OCI-LY1 (cell line): ENCODE measurements at regions not wholly inside any gene's neighbourhood (a gene's known extent, or its start where the extent isn't known, plus 50 kb on each side); places are given as distances from the start of the nearest gene placed in this dataset.

ENCODE experiments used
- H2AFZ ChIP-seq: fragments of 200-600 bp; sonication (generic), shearing (Covaris generic); 2 replicates; pipeline ENCODE4 v1.6.0; 2014; ENCODE audit warnings: antibody characterized with exemption, mild to moderate bottlenecking, low read length
- H3F3A ChIP-seq: fragments of 200-600 bp; sonication (generic), shearing (Covaris generic); 2 replicates; pipeline ENCODE4 v1.6.0; 2014; ENCODE audit warnings: mild to moderate bottlenecking, antibody characterized with exemption, low read length, moderate library complexity; ENCODE audit not compliant: insufficient read depth
- H3K27ac ChIP-seq: fragments of 200-600 bp; sonication (generic); 2 replicates; pipeline ENCODE4 v1.5.1; 2014; ENCODE audit warnings: low read length, mixed run types, mild to moderate bottlenecking, low read depth; ENCODE audit not compliant: poor library complexity, severe bottlenecking
- H3K27me3 ChIP-seq: fragments of 200-600 bp; sonication (generic); 2 replicates; pipeline ENCODE4 v1.6.0; 2014; ENCODE audit warnings: antibody characterized with exemption, mild to moderate bottlenecking, low read length, moderate library complexity; ENCODE audit not compliant: insufficient read depth
- H3K36me3 ChIP-seq: fragments of 200-600 bp; sonication (generic); 2 replicates; pipeline ENCODE4 v1.6.1; 2014; ENCODE audit warnings: mild to moderate bottlenecking, antibody characterized with exemption, low read length, moderate library complexity, mixed read lengths; ENCODE audit not compliant: insufficient read depth
- H3K4me1 ChIP-seq: fragments of 200-600 bp; sonication (generic); 2 replicates; pipeline ENCODE4 v1.5.1; 2014; ENCODE audit warnings: mild to moderate bottlenecking, low read length, moderate library complexity; ENCODE audit not compliant: insufficient read depth, severe bottlenecking
- H3K4me2 ChIP-seq: fragments of 200-600 bp; sonication (generic), shearing (Covaris generic); 2 replicates; pipeline ENCODE4 v1.6.1; 2014; ENCODE audit warnings: low read length
- H3K4me3 ChIP-seq: fragments of 200-600 bp; sonication (generic); 2 replicates; pipeline ENCODE4 v1.5.1; 2014; ENCODE audit warnings: low read length, low read depth, mild to moderate bottlenecking, mixed read lengths; ENCODE audit not compliant: poor library complexity, severe bottlenecking
- H3K79me2 ChIP-seq: fragments of 200-600 bp; shearing (Covaris generic); 2 replicates; pipeline ENCODE4 v1.6.1; 2016; ENCODE audit warnings: mixed run types, low read length, mixed read lengths; ENCODE audit not compliant: insufficient read depth
- H3K9ac ChIP-seq: fragments of 200-600 bp; sonication (generic), shearing (Covaris generic); 2 replicates; pipeline ENCODE4 v1.6.1; 2014; ENCODE audit warnings: mild to moderate bottlenecking, low read length, mixed read lengths
- H3K9me2 ChIP-seq: fragments of 200-600 bp; sonication (generic), shearing (Covaris generic); 2 replicates; pipeline ENCODE4 v1.6.1; 2014; ENCODE audit warnings: low read depth, mild to moderate bottlenecking, low read length, mixed read lengths
- H3K9me3 ChIP-seq: fragments of 200-600 bp; shearing (Covaris generic); 2 replicates; pipeline ENCODE4 v1.6.1; 2014; ENCODE audit warnings: low read length, mixed read lengths
- H4K20me1 ChIP-seq: fragments of 200-600 bp; sonication (generic), shearing (Covaris generic); 2 replicates; pipeline ENCODE4 v1.6.0; 2016; ENCODE audit warnings: mild to moderate bottlenecking, low read length; ENCODE audit not compliant: insufficient read depth
- CTCF ChIP-seq: fragments of 200-600 bp; sonication (generic), shearing (Covaris generic); IDR thresholded peaks from 2 replicates; pipeline ENCODE4 v1.5.1; 2017; ENCODE audit warnings: mild to moderate bottlenecking, antibody characterized with exemption, low read length, moderate library complexity, mixed read lengths
- EZH2 ChIP-seq: fragments of 200-600 bp; sonication (generic), shearing (Covaris generic); IDR thresholded peaks from 2 replicates; pipeline ENCODE4 v1.8.0; 2017; ENCODE audit warnings: borderline replicate concordance, mixed run types, mild to moderate bottlenecking, antibody characterized with exemption, low read length, moderate library complexity, mixed read lengths

GRCh38 chr11:23391031-23391430 is 530.8 kb upstream of the CCDC179 start:
- H3K36me3 ChIP-seq, result no peaks in the 10 kb centered on the region
- H3K9me2 ChIP-seq, result no peaks in the 10 kb centered on the region
- no peaks in the 10 kb centered on the region for H3K4me1 ChIP-seq
- H2AFZ ChIP-seq, result no peak overlapping the region
- H3K27me3 ChIP-seq, result no peaks in the 10 kb centered on the region
- H3K4me2 ChIP-seq, result no peak overlapping the region
- no peaks in the 10 kb centered on the region for H3F3A ChIP-seq
- TF ChIP-seq CTCF (no peak), EZH2 (no peak)
- H3K9ac ChIP-seq, result no peak overlapping the region
- no peaks in the 10 kb centered on the region for H3K9me3 ChIP-seq
- H3K4me3 ChIP-seq, result no peak overlapping the region
- H3K79me2 ChIP-seq, result no peaks in the 10 kb centered on the region
- H3K27ac ChIP-seq, result no peak overlapping the region
- no peaks in the 10 kb centered on the region for H4K20me1 ChIP-seq

- no peak for TF ChIP-seq EZH2
- TF ChIP-seq CTCF, result no peak
- Histone ChIP-seq H3F3A (no peaks in the 10 kb centered on the region), H2AFZ (no peak overlapping the region)
These were observed 537.8 kb upstream of the CCDC179 start for GRCh38 chr11:23398052-23398451.

GRCh38 chr11:23399995-23400394 is 539.7 kb upstream of the CCDC179 start:
- Histone ChIP-seq H3K4me3 (no peak overlapping the region), H3K79me2 (no peaks in the 10 kb centered on the region), H3K4me1 (no peaks in the 10 kb centered on the region), H3K27ac (no peak overlapping the region), H2AFZ (no peak overlapping the region), H3F3A (no peaks in the 10 kb centered on the region), H3K27me3 (no peaks in the 10 kb centered on the region), H4K20me1 (no peaks in the 10 kb centered on the region), H3K9me3 (no peaks in the 10 kb centered on the region), H3K36me3 (no peaks in the 10 kb centered on the region), H3K9me2 (no peaks in the 10 kb centered on the region), H3K9ac (no peak overlapping the region), H3K4me2 (no peak overlapping the region)
- TF ChIP-seq EZH2 (no peak), CTCF (no peak)

More at GRCh38 chr11:23398052-23398451, 537.8 kb upstream of the CCDC179 start:
- Histone ChIP-seq H3K36me3 (no peaks in the 10 kb centered on the region), H3K9ac (no peak overlapping the region), H3K4me3 (no peak overlapping the region), H3K4me2 (no peak overlapping the region), H3K79me2 (no peaks in the 10 kb centered on the region), H3K9me3 (no peaks in the 10 kb centered on the region), H3K27ac (no peak overlapping the region), H4K20me1 (no peaks in the 10 kb centered on the region), H3K9me2 (no peaks in the 10 kb centered on the region), H3K4me1 (no peaks in the 10 kb centered on the region), H3K27me3 (no peaks in the 10 kb centered on the region)
